Uterus (tissue), 3 donors: ENCODE measurements at regions not wholly inside any gene's neighbourhood (a gene's known extent, or its start where the extent isn't known, plus 50 kb on each side); places are given as distances from the start of the nearest gene placed in this dataset.

Experiments
- DNase-seq, 2 donors: peaks; one replicate each; pipeline ENCODE4 v3.0.0-alpha.2; 2019 to 2020
- H3K27ac ChIP-seq, 2 donors: fragments of 200-600 bp; sonication (generic); 1 replicate in 1 of 2; 2 replicates in 1 of 2; pipeline ENCODE4 v1.5.1; 2016 to 2018
- H3K27me3 ChIP-seq, 2 donors: fragments of 200-600 bp; sonication (generic); one replicate each; pipeline ENCODE4 v1.5.1; 2018 to 2019; ENCODE audit warnings: control low read depth in 1 of 2
- H3K36me3 ChIP-seq, 2 donors: fragments of 200-600 bp; sonication (generic); one replicate each; pipeline ENCODE4 v1.5.1; 2019; ENCODE audit warnings: control low read depth in 1 of 2
- H3K4me1 ChIP-seq, 2 donors: fragments of 200-600 bp; sonication (generic); one replicate each; pipeline ENCODE4 v1.5.1; 2018 to 2019; ENCODE audit warnings: control low read depth in 1 of 2
- H3K4me3 ChIP-seq, 2 donors: fragments of 200-600 bp; sonication (generic); 1 replicate in 1 of 2; 2 replicates in 1 of 2; pipeline ENCODE4 v1.5.1; 2018 to 2019; ENCODE audit warnings: mild to moderate bottlenecking in 1 of 2
- H3K9me3 ChIP-seq, 2 donors: fragments of 200-600 bp; sonication (generic); one replicate each; pipeline ENCODE4 v1.5.1; 2019; ENCODE audit warnings: control low read depth in 1 of 2
- POLR2A ChIP-seq, 2 donors: fragments of 450-650 bp; IDR thresholded peaks; one replicate each; pipeline ENCODE4 v1.6.1; 2016; ENCODE audit warnings: antibody characterized with exemption in 2 of 2, mild to moderate bottlenecking in 1 of 2, moderate library complexity in 1 of 2
- intact Hi-C: fragments of 100-400 bp; cut with DNase I; formaldehyde crosslinking; loops from one replicate; pipeline ENCODE4 v1.15.1; 2023; ENCODE audit warnings: low total_unique reads
- TF ChIP-seq, protein P1 (sequence below), 4 experiments: fragments of 200-600 bp in 2 of 4; fragments of 450-650 bp in 2 of 4; sonication (generic) in 2 of 4; IDR thresholded peaks; one replicate each; pipeline ENCODE4 v1.5.1; 2016 to 2019; ENCODE audit warnings: antibody characterized with exemption in 4 of 4, mild to moderate bottlenecking in 2 of 4, moderate library complexity in 1 of 4
- donor health status: DM: yes; HTN: yes; CAD: no.

GRCh38 chr1:191876631-191877030, 281.6 kb upstream of the RGS18 start:
- H3K4me3 ChIP-seq, result no peak overlapping the region
- no peak for TF ChIP-seq POLR2A (IDR thresholded peaks at IDR 0.05)
- TF ChIP-seq, protein P1, sequence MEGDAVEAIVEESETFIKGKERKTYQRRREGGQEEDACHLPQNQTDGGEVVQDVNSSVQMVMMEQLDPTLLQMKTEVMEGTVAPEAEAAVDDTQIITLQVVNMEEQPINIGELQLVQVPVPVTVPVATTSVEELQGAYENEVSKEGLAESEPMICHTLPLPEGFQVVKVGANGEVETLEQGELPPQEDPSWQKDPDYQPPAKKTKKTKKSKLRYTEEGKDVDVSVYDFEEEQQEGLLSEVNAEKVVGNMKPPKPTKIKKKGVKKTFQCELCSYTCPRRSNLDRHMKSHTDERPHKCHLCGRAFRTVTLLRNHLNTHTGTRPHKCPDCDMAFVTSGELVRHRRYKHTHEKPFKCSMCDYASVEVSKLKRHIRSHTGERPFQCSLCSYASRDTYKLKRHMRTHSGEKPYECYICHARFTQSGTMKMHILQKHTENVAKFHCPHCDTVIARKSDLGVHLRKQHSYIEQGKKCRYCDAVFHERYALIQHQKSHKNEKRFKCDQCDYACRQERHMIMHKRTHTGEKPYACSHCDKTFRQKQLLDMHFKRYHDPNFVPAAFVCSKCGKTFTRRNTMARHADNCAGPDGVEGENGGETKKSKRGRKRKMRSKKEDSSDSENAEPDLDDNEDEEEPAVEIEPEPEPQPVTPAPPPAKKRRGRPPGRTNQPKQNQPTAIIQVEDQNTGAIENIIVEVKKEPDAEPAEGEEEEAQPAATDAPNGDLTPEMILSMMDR (IDR thresholded peaks at IDR 0.05), result no peak
- H3K9me3 ChIP-seq, result no peaks in the 10 kb centered on the region
- H3K36me3 ChIP-seq, result no peaks in the 10 kb centered on the region
- H3K27ac ChIP-seq, result no peak overlapping the region
- intact Hi-C loops, result no loop called here
- no peaks in the 10 kb centered on the region for H3K4me1 ChIP-seq
- DNase-seq, result no peak
- H3K27me3 ChIP-seq, result no peaks in the 10 kb centered on the region

GRCh38 chr1:191882870-191883269, 275.4 kb upstream of the RGS18 start:
- H3K27me3 ChIP-seq, result no peaks in the 10 kb centered on the region
- no peak for DNase-seq
- no peak overlapping the region for H3K4me3 ChIP-seq
- no peaks in the 10 kb centered on the region for H3K9me3 ChIP-seq
- no peak overlapping the region for H3K27ac ChIP-seq
- TF ChIP-seq, protein P1 (IDR thresholded peaks at IDR 0.05), result no peak
- no peak for TF ChIP-seq POLR2A (IDR thresholded peaks at IDR 0.05)
- intact Hi-C loops, result no loop called here
- H3K4me1 ChIP-seq, result no peaks in the 10 kb centered on the region
- H3K36me3 ChIP-seq, result no peaks in the 10 kb centered on the region

- no peak for DNase-seq
- Histone ChIP-seq H3K27me3 (no peaks in the 10 kb centered on the region), H3K4me3 (no peak overlapping the region), H3K27ac (no peak overlapping the region), H3K36me3 (no peaks in the 10 kb centered on the region), H3K9me3 (no peaks in the 10 kb centered on the region), H3K4me1 (no peaks in the 10 kb centered on the region)
- no peak for TF ChIP-seq POLR2A (IDR thresholded peaks at IDR 0.05)
- TF ChIP-seq, protein P1 (IDR thresholded peaks at IDR 0.05), result no peak
- intact Hi-C loops, result no loop called here
These were observed 271.3 kb upstream of the RGS18 start for GRCh38 chr1:191886977-191887376.

GRCh38 chr1:191888996-191889622, 269.2 kb upstream of the RGS18 start:
- Histone ChIP-seq H3K4me3 (no peak overlapping the region), H3K9me3 (no peaks in the 10 kb centered on the region), H3K27ac (no peak overlapping the region), H3K4me1 (no peaks in the 10 kb centered on the region), H3K27me3 (no peaks in the 10 kb centered on the region), H3K36me3 (no peaks in the 10 kb centered on the region)
- TF ChIP-seq, protein P1 (IDR thresholded peaks at IDR 0.05), result no peak
- no peak for TF ChIP-seq POLR2A (IDR thresholded peaks at IDR 0.05)
- intact Hi-C loops, result no loop called here
- DNase-seq, result no peak

GRCh38 chr1:191889623-191890003, 268.6 kb upstream of the RGS18 start:
- no peaks in the 10 kb centered on the region for H3K4me1 ChIP-seq
- no peak overlapping the region for H3K27ac ChIP-seq
- no peaks in the 10 kb centered on the region for H3K27me3 ChIP-seq
- no peaks in the 10 kb centered on the region for H3K36me3 ChIP-seq
- no peak overlapping the region for H3K4me3 ChIP-seq
- no peak for DNase-seq
- intact Hi-C loops, result no loop called here
- TF ChIP-seq, protein P1 (IDR thresholded peaks at IDR 0.05), result no peak
- no peak for TF ChIP-seq POLR2A (IDR thresholded peaks at IDR 0.05)
- no peaks in the 10 kb centered on the region for H3K9me3 ChIP-seq
